CD4-positive, alpha-beta T cell treated with Interleukin-6 for 4 hours (primary cell): ENCODE measurements at regions not wholly inside any gene's neighbourhood (a gene's known extent, or its start where the extent isn't known, plus 50 kb on each side); places are given as distances from the start of the nearest gene placed in this dataset.
"Not testable (repeated sequence)": the region's sequence is repeated elsewhere in the genome, so short reads cannot be mapped to it uniquely, and the experiment has no call there.

Experiments
- DNase-seq: peaks from one replicate; pipeline ENCODE4 v3.0.0-alpha.2; 2020; ENCODE audit warnings: mixed read lengths

- DNase-seq = no peak
Observed at GRCh38 chr7:37549076-37549931, 100.6 kb upstream of the ELMO1 start.

- DNase-seq = no peak
Observed at GRCh38 chr7:37550426-37550825, 101.8 kb upstream of the ELMO1 start.

- no peak for DNase-seq
Observed at GRCh38 chr7:37550872-37551271, 102.2 kb upstream of the ELMO1 start.

GRCh38 chr7:37552030-37552429 is 103.4 kb upstream of the ELMO1 start:
- no peak for DNase-seq

- DNase-seq = not testable (repeated sequence)
Observed at GRCh38 chr7:37552439-37552838, 103.8 kb upstream of the ELMO1 start.

- no peak for DNase-seq
Observed at GRCh38 chr7:37555528-37555927, 106.9 kb upstream of the ELMO1 start.

- DNase-seq = no peak
Observed at GRCh38 chr7:37557571-37558209, 109.0 kb upstream of the ELMO1 start.

- no peak for DNase-seq
Observed at GRCh38 chr7:37558320-37559096, 109.8 kb upstream of the ELMO1 start.

GRCh38 chr7:37570145-37570544 is 113.4 kb upstream of the GPR141 start:
- DNase-seq = no peak

GRCh38 chr7:37571806-37572205 is 111.8 kb upstream of the GPR141 start:
- DNase-seq = no peak

GRCh38 chr7:37577412-37577811 is 106.2 kb upstream of the GPR141 start:
- DNase-seq = no peak

GRCh38 chr7:37577901-37578300 is 105.7 kb upstream of the GPR141 start:
- DNase-seq = no peak

GRCh38 chr7:37578350-37578749 is 105.2 kb upstream of the GPR141 start:
- DNase-seq = no peak

- DNase-seq = no peak
Observed at GRCh38 chr7:37580376-37580775, 103.2 kb upstream of the GPR141 start.

- DNase-seq = not testable (repeated sequence)
Observed at GRCh38 chr7:37584651-37585463, 98.7 kb upstream of the GPR141 start.

GRCh38 chr7:37590824-37591223 is 92.7 kb upstream of the GPR141 start:
- DNase-seq = no peak

- no peak for DNase-seq
Observed at GRCh38 chr7:37592366-37592765, 91.2 kb upstream of the GPR141 start.

GRCh38 chr7:37594602-37595001 is 89.0 kb upstream of the GPR141 start:
- DNase-seq = no peak

GRCh38 chr7:37598824-37599223 is 84.7 kb upstream of the GPR141 start:
- DNase-seq = no peak

GRCh38 chr7:37601321-37601720 is 82.2 kb upstream of the GPR141 start:
- no peak for DNase-seq

- no peak for DNase-seq
Observed at GRCh38 chr7:37604078-37604477, 79.5 kb upstream of the GPR141 start.

- not testable (repeated sequence) for DNase-seq
Observed at GRCh38 chr7:37617406-37617805, 66.2 kb upstream of the GPR141 start.

GRCh38 chr7:37633048-37633447 is 50.5 kb upstream of the GPR141 start:
- no peak for DNase-seq
